ENCODE measurements at regions not wholly inside any gene's neighbourhood (a gene's known extent, or its start where the extent isn't known, plus 50 kb on each side); places are given as distances from the start of the nearest gene placed in this dataset.
A peak's percentile ranks its signal among the peaks of the same experiment; 100 is the strongest.

DNA sequence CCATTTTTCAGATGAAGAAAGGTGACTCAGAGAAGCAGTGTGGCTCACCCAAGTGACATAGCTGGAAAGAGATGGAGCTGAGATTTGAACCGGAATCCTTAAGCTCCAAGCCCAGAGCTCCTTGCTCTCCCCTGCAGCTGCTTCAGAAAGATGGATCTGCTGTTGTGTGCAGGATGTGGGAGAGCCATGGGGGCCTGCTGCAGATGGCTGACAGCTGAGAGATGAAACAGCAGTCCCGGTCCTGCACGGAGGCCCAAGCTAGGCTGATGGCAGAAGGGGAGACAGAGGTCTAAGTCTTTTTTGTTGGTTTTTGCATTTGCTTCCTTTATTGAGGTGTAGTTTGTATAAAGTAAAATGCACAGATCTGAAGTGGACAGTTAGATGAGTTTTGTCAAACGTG is 69.8 kb upstream of the FOXP4 start:
- Histone ChIP-seq H3K4me3 (replicated peaks in 1 of 3) (no peak overlapping the region), H3K27me3 (no peaks in the 10 kb centered on the region), H3K27ac (no peak overlapping the region), H3K4me1 (no peaks in the 10 kb centered on the region), H3K9me3 (no peaks in the 10 kb centered on the region), H3K36me3 (no peaks in the 10 kb centered on the region)
- 72 to 80% methylated on average over 4 of the region's 4 CpGs for WGBS, 2 donors
- intact Hi-C loops (cut with DNase I), result no loop called here
- no peak for DNase-seq
- TF ChIP-seq POLR2A (IDR thresholded peaks at IDR 0.05) (no peak), CTCF (IDR thresholded peaks at IDR 0.05) (no peak)

DNA sequence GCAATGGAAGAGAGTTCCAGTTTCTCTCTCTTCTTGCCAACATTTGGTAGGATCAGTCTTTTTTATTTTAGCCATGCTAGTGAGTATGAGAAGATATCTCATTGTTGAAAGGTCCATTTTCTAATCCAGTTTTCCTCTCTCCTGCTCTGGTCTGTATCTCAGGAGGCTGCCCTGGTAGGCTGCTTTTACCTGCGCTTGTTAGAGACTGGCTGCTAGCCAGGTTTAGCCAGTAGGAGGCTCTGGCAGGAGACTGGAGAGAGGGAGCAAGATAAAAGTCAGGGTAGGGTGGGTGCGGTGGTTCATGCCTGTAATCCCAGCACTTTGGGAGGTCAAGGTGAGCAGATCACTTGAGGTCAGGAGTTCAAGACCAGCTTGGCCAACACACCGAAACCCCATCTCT is 68.6 kb upstream of the FOXP4 start:
- TF ChIP-seq POLR2A (IDR thresholded peaks at IDR 0.05), result no peak
- TF ChIP-seq CTCF (IDR thresholded peaks at IDR 0.05), result no peak
- H3K27ac ChIP-seq, result no peak overlapping the region
- H3K4me3 ChIP-seq (replicated peaks in 1 of 3), result no peak overlapping the region
- H3K9me3 ChIP-seq, result no peaks in the 10 kb centered on the region
- no peaks in the 10 kb centered on the region for H3K36me3 ChIP-seq
- WGBS, 2 donors, result 56 to 71% methylated on average over 3 of the region's 3 CpGs
- no peaks in the 10 kb centered on the region for H3K4me1 ChIP-seq
- H3K27me3 ChIP-seq, result no peaks in the 10 kb centered on the region
- intact Hi-C loops (cut with DNase I), result no loop called here
- DNase-seq, result peak; percentile 18 to 23

GRCh38 chr6:41483943-41484342 is 62.2 kb upstream of the FOXP4 start:
- WGBS, 2 donors, result 90 to 93% methylated on average over 1 of the region's 1 CpG
- TF ChIP-seq POLR2A (IDR thresholded peaks at IDR 0.05) (no peak), CTCF (IDR thresholded peaks at IDR 0.05) (no peak)
- no peak for DNase-seq

GRCh38 chr6:41487860-41488432 is 58.2 kb upstream of the FOXP4 start:
- intact Hi-C loops (cut with DNase I), result no loop called here
- DNase-seq, result no peak
- WGBS, 2 donors, result 83 to 89% methylated on average over 6 to 8 of the region's 9 CpGs
- Histone ChIP-seq H3K36me3 (no peaks in the 10 kb centered on the region), H3K4me3 (replicated peaks in 1 of 3) (no peak overlapping the region), H3K27me3 (no peaks in the 10 kb centered on the region), H3K4me1 (peaks cover 0 to 8% of the 10 kb centered on the region in 2 donors), H3K9me3 (no peaks in the 10 kb centered on the region), H3K27ac (no peak overlapping the region)
- TF ChIP-seq CTCF (IDR thresholded peaks at IDR 0.05) (no peak), POLR2A (IDR thresholded peaks at IDR 0.05) (no peak)

More at GRCh38 chr6:41483943-41484342, 62.2 kb upstream of the FOXP4 start:
- Histone ChIP-seq H3K27ac (no peak overlapping the region), H3K36me3 (no peaks in the 10 kb centered on the region), H3K4me3 (replicated peaks in 1 of 3) (no peak overlapping the region), H3K27me3 (no peaks in the 10 kb centered on the region), H3K9me3 (no peaks in the 10 kb centered on the region), H3K4me1 (peaks cover 0 to 7% of the 10 kb centered on the region in 2 donors)
- intact Hi-C loops (cut with DNase I), result no loop called here

- peak; percentile 10 for DNase-seq
- TF ChIP-seq CTCF (IDR thresholded peaks at IDR 0.05), result no peak
- no peak for TF ChIP-seq POLR2A (IDR thresholded peaks at IDR 0.05)
These were observed 57.6 kb upstream of the FOXP4 start for GRCh38 chr6:41488433-41489119.

More at GRCh38 chr6:41488433-41489119, 57.6 kb upstream of the FOXP4 start:
- H3K4me1 ChIP-seq, result peaks cover 0 to 8% of the 10 kb centered on the region in 2 donors
- intact Hi-C loops (cut with DNase I), result no loop called here
- no peaks in the 10 kb centered on the region for H3K36me3 ChIP-seq
- WGBS, 2 donors, result 62 to 66% methylated on average over 11 to 12 of the region's 12 CpGs
- no peak overlapping the region for H3K27ac ChIP-seq
- H3K9me3 ChIP-seq, result no peaks in the 10 kb centered on the region
- H3K4me3 ChIP-seq (replicated peaks in 1 of 3), result no peak overlapping the region
- H3K27me3 ChIP-seq, result no peaks in the 10 kb centered on the region
